ENCODE measurements at regions not wholly inside any gene's neighbourhood (a gene's known extent, or its start where the extent isn't known, plus 50 kb on each side); places are given as distances from the start of the nearest gene placed in this dataset.

- no peak overlapping the region for H3K27ac Mint-ChIP-seq
- no peaks in the 10 kb centered on the region for H3K36me3 Mint-ChIP-seq
- H3K4me3 Mint-ChIP-seq: no peak overlapping the region
- H3K9me3 Mint-ChIP-seq: peaks cover 3% of the 10 kb centered on the region
- no peak for ATAC-seq
- H3K27me3 Mint-ChIP-seq: no peaks in the 10 kb centered on the region
- no peaks in the 10 kb centered on the region for H3K4me1 Mint-ChIP-seq
Measured at GRCh38 chr2:107591561-107592279, 235.0 kb upstream of the RGPD4 start.

DNA sequence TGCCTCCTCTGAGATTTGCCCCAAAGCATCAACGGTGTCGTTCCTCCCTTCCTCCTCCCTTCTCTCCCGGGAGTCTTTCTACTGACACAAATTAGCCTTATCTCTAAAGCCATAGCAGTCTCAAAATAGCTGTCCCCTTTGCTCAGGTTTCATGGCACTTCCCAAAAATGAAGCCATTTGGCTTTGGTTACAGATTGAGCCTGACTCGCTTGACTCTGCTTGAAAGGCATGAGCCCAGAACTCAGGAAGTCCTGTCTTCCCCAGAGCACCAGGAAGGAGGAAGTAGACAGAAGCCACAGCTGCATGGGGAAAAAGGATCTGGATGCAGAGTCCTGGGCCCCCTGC, 234.4 kb upstream of the RGPD4 start:
- Mint-ChIP-seq H3K4me3 (no peak overlapping the region), H3K27ac (no peak overlapping the region), H3K9me3 (peaks cover 3% of the 10 kb centered on the region), H3K36me3 (no peaks in the 10 kb centered on the region), H3K4me1 (no peaks in the 10 kb centered on the region), H3K27me3 (no peaks in the 10 kb centered on the region)
- no peak for ATAC-seq

- Mint-ChIP-seq H3K27me3 (no peaks in the 10 kb centered on the region), H3K4me1 (no peaks in the 10 kb centered on the region), H3K36me3 (no peaks in the 10 kb centered on the region), H3K4me3 (no peak overlapping the region), H3K27ac (no peak overlapping the region), H3K9me3 (peaks cover 3% of the 10 kb centered on the region)
- no peak for ATAC-seq
Measured at GRCh38 chr2:107595285-107595684, 231.4 kb upstream of the RGPD4 start.

GRCh38 chr2:107595749-107596148, 230.9 kb upstream of the RGPD4 start:
- Mint-ChIP-seq H3K27me3 (no peaks in the 10 kb centered on the region), H3K9me3 (peaks cover 3% of the 10 kb centered on the region), H3K27ac (no peak overlapping the region), H3K4me3 (no peak overlapping the region), H3K4me1 (no peaks in the 10 kb centered on the region), H3K36me3 (no peaks in the 10 kb centered on the region)
- ATAC-seq: no peak

- no peak for ATAC-seq
- H3K9me3 Mint-ChIP-seq: peaks cover 8% of the 10 kb centered on the region
- H3K27me3 Mint-ChIP-seq: no peaks in the 10 kb centered on the region
Measured at GRCh38 chr2:107597507-107597906, 229.2 kb upstream of the RGPD4 start.

GRCh38 chr2:107602801-107603200, 223.9 kb upstream of the RGPD4 start:
- no peak overlapping the region for H3K27ac Mint-ChIP-seq
- ATAC-seq: no peak
- H3K36me3 Mint-ChIP-seq: no peaks in the 10 kb centered on the region
- no peaks in the 10 kb centered on the region for H3K4me1 Mint-ChIP-seq
- H3K9me3 Mint-ChIP-seq: peaks cover 6% of the 10 kb centered on the region
- H3K27me3 Mint-ChIP-seq: no peaks in the 10 kb centered on the region
- H3K4me3 Mint-ChIP-seq: no peak overlapping the region

More at GRCh38 chr2:107597507-107597906, 229.2 kb upstream of the RGPD4 start:
- no peaks in the 10 kb centered on the region for H3K4me1 Mint-ChIP-seq
- no peak overlapping the region for H3K27ac Mint-ChIP-seq
- H3K36me3 Mint-ChIP-seq: no peaks in the 10 kb centered on the region
- no peak overlapping the region for H3K4me3 Mint-ChIP-seq

DNA sequence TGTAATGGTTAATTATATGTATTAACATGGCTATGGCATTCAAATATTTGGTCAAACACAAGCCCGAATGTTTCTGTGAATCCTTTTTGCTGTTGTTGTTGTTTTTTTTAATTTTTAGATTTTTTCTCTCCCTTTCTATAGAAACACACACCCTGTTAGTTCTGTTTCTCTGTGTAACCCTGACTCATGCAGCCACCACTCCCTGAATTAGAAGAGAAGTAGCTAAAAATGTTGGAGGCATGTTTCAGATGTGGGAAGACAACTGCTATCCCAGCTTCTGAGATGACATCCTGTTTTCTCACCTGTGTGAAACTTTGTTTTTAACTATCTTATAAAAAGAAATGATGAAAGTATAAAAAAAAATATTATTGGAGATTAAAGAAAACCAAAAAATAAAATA, 219.6 kb upstream of the RGPD4 start:
- Mint-ChIP-seq H3K4me3 (no peak overlapping the region), H3K9me3 (no peaks in the 10 kb centered on the region), H3K36me3 (no peaks in the 10 kb centered on the region), H3K27ac (no peak overlapping the region), H3K27me3 (no peaks in the 10 kb centered on the region), H3K4me1 (no peaks in the 10 kb centered on the region)
- no peak for ATAC-seq

DNA sequence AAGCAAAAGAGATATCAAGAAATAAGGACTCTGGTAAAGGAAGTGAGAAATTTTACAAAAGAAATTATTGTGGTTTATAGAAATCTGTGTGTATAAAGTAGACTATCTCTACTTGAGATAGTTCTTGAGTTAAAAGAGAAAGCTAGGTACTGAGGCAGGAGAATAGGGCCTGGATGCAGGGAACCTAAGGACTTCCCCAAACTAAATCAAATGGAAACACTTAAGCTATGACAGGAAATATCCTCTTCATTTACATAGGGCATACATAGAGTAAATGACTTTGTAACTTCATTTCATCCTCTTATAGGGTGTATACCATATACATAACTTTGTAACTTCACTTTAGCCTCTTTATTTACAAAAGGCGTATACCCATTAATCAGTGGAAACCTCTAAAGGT, 219.2 kb upstream of the RGPD4 start:
- H3K27ac Mint-ChIP-seq: no peak overlapping the region
- H3K4me3 Mint-ChIP-seq: no peak overlapping the region
- no peak for ATAC-seq
- H3K27me3 Mint-ChIP-seq: no peaks in the 10 kb centered on the region
- no peaks in the 10 kb centered on the region for H3K4me1 Mint-ChIP-seq
- no peaks in the 10 kb centered on the region for H3K36me3 Mint-ChIP-seq
- H3K9me3 Mint-ChIP-seq: no peaks in the 10 kb centered on the region

- H3K4me1 Mint-ChIP-seq: no peaks in the 10 kb centered on the region
- no peaks in the 10 kb centered on the region for H3K27me3 Mint-ChIP-seq
- no peaks in the 10 kb centered on the region for H3K36me3 Mint-ChIP-seq
- H3K27ac Mint-ChIP-seq: no peak overlapping the region
- H3K4me3 Mint-ChIP-seq: no peak overlapping the region
- H3K9me3 Mint-ChIP-seq: peaks cover 2% of the 10 kb centered on the region
- no peak for ATAC-seq
Measured at GRCh38 chr2:107615039-107615438, 211.7 kb upstream of the RGPD4 start.

DNA sequence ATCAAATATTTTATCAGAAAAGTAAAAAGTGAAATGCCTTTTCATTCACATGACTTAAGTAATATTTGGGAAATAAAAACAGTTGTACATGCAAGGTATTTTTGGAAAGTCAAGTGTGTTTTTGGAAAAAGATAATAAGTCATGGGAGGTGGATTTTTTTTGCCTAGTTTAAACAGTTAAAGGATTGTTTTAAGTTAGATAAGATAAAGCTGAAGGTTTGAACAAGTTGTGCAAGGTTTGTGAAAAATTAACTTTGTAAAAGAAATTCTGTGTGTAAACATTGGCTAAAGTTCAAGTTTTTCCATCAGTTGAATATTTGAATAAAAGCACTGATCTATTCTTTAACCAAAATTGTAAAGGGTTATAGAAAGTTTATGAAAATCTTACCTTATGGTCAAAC, 207.9 kb upstream of the RGPD4 start:
- Mint-ChIP-seq H3K4me3 (no peak overlapping the region), H3K27me3 (no peaks in the 10 kb centered on the region), H3K36me3 (no peaks in the 10 kb centered on the region), H3K9me3 (peaks cover 2% of the 10 kb centered on the region), H3K4me1 (no peaks in the 10 kb centered on the region), H3K27ac (no peak overlapping the region)
- no peak for ATAC-seq

GRCh38 chr2:107621186-107622165, 205.2 kb upstream of the RGPD4 start:
- Mint-ChIP-seq H3K4me3 (no peak overlapping the region), H3K9me3 (peaks cover 2% of the 10 kb centered on the region), H3K4me1 (no peaks in the 10 kb centered on the region), H3K36me3 (no peaks in the 10 kb centered on the region), H3K27ac (no peak overlapping the region), H3K27me3 (no peaks in the 10 kb centered on the region)
- ATAC-seq: no peak

GRCh38 chr2:107622741-107623310, 203.9 kb upstream of the RGPD4 start:
- no peak overlapping the region for H3K4me3 Mint-ChIP-seq
- no peaks in the 10 kb centered on the region for H3K36me3 Mint-ChIP-seq
- H3K9me3 Mint-ChIP-seq: peaks cover 6% of the 10 kb centered on the region
- no peak overlapping the region for H3K27ac Mint-ChIP-seq
- no peak for ATAC-seq
- H3K27me3 Mint-ChIP-seq: no peaks in the 10 kb centered on the region
- H3K4me1 Mint-ChIP-seq: no peaks in the 10 kb centered on the region

DNA sequence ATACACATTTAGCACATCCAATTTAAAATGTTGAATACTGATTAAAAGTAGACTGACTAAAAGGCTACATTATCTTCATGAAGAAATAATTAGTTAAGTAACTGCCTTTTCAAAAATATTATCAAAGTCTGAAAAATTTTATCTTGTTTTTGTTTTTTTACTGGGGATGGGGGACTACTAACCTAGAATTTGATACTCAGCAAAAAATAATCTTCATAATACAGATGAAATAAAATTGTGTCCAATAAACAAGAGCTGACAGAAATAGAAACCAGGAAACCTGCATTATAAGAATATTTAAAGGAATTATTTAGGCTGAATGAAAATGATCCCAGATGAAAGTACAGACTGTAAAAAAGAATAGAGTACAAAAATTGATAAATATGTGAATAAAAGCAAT, 200.7 kb upstream of the RGPD4 start:
- no peak for ATAC-seq
- H3K27ac Mint-ChIP-seq: no peak overlapping the region
- H3K9me3 Mint-ChIP-seq: peaks cover 11% of the 10 kb centered on the region
- no peaks in the 10 kb centered on the region for H3K4me1 Mint-ChIP-seq
- H3K36me3 Mint-ChIP-seq: no peaks in the 10 kb centered on the region
- H3K27me3 Mint-ChIP-seq: no peaks in the 10 kb centered on the region
- no peak overlapping the region for H3K4me3 Mint-ChIP-seq

GRCh38 chr2:107627164-107627563, 199.5 kb upstream of the RGPD4 start:
- no peaks in the 10 kb centered on the region for H3K36me3 Mint-ChIP-seq
- no peaks in the 10 kb centered on the region for H3K4me1 Mint-ChIP-seq
- no peak overlapping the region for H3K4me3 Mint-ChIP-seq
- no peak overlapping the region for H3K27ac Mint-ChIP-seq
- no peaks in the 10 kb centered on the region for H3K27me3 Mint-ChIP-seq
- peaks cover 11% of the 10 kb centered on the region for H3K9me3 Mint-ChIP-seq
- ATAC-seq: no peak

DNA sequence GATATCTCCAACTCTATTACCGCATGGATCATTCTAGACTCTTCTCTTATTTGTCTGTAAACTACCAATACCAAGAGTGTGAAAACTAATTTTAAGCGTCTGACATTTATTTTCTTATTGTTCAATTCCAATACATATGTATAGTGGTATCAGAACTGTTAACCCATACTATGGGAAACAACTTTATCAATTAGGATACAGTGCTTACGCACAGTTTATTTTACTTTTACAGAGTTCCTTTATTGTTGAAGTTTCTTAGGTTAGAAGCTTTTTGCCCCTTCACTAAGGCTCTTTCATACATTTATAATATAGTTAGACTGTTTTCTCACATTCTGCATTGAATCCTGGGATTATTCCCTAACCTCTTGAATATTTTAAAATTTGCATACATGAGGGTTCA, 198.8 kb upstream of the RGPD4 start:
- ATAC-seq: no peak
- H3K4me1 Mint-ChIP-seq: no peaks in the 10 kb centered on the region
- H3K27ac Mint-ChIP-seq: no peak overlapping the region
- peaks cover 11% of the 10 kb centered on the region for H3K9me3 Mint-ChIP-seq
- H3K27me3 Mint-ChIP-seq: no peaks in the 10 kb centered on the region
- H3K36me3 Mint-ChIP-seq: no peaks in the 10 kb centered on the region
- H3K4me3 Mint-ChIP-seq: no peak overlapping the region

Measured in stimulated activated memory B cell treated with anti-CD40 and anti-IgM and Interleukin-4, amounts not matched to agents 10 μg/mL and 1 μg/mL and 100 μg/mL, for 72 hours (primary cell).